Kidney (tissue), 13 donors: ENCODE measurements at regions not wholly inside any gene's neighbourhood (a gene's known extent, or its start where the extent isn't known, plus 50 kb on each side); places are given as distances from the start of the nearest gene placed in this dataset.

Source experiments
- DNase-seq, 5 donors: peaks; one replicate each; pipeline ENCODE4 v3.0.0-alpha.2; 2013 to 2020
- FAIRE-seq: peaks from 2 replicates; lab custom pipeline; 2012; peaks lifted over from hg19 to GRCh38; lab: Jason Lieb, UNC
- H3K27ac ChIP-seq, 2 donors: one replicate each; pipeline ENCODE4 v1.7.0; 2013; ENCODE audit warnings: low read depth in 2 of 2, low read length in 2 of 2, inconsistent platforms in 1 of 2
- H3K27me3 ChIP-seq: one replicate; pipeline ENCODE4 v1.7.1; 2013; ENCODE audit warnings: low read length, inconsistent platforms; ENCODE audit not compliant: control insufficient read depth, insufficient read depth
- H3K36me3 ChIP-seq, 3 donors: one replicate each; pipeline versions ENCODE4 v1.7.0 to v1.7.1; 2013; ENCODE audit warnings: low read length in 3 of 3, control low read depth in 1 of 3, inconsistent platforms in 1 of 3; ENCODE audit not compliant: insufficient read depth in 3 of 3, control insufficient read depth in 2 of 3
- H3K4me1 ChIP-seq, 3 donors: one replicate each; pipeline versions ENCODE4 v1.7.0 to v1.7.1; 2013; ENCODE audit warnings: low read length in 3 of 3, inconsistent platforms in 1 of 3, low read depth in 1 of 3; ENCODE audit not compliant: control insufficient read depth in 2 of 3, insufficient read depth in 2 of 3
- H3K4me3 ChIP-seq, 3 donors: one replicate each; pipeline versions ENCODE4 v1.7.0 to v1.8.1; 2013; ENCODE audit warnings: low read length in 3 of 3, control low read depth in 1 of 3, inconsistent platforms in 1 of 3
- H3K9ac ChIP-seq, 3 donors: one replicate each; pipeline versions ENCODE4 v1.7.0 to v1.7.1; 2013; ENCODE audit warnings: low read length in 3 of 3, control low read depth in 1 of 3, inconsistent platforms in 1 of 3
- H3K9me3 ChIP-seq, 3 donors: one replicate each; pipeline versions ENCODE4 v1.7.0 to v1.7.1; 2013; ENCODE audit warnings: low read length in 3 of 3, control low read depth in 1 of 3, inconsistent platforms in 1 of 3; ENCODE audit not compliant: control insufficient read depth in 2 of 3, insufficient read depth in 1 of 3
- intact Hi-C: fragments of 100-400 bp; cut with DNase I; formaldehyde crosslinking; loops from one replicate; pipeline ENCODE4 v1.11.1; 2022
- TF ChIP-seq, protein P1 (sequence below): IDR thresholded peaks from 3 replicates; pipeline ENCODE4 v1.5.1; 2012; ENCODE audit warnings: mild to moderate bottlenecking, moderate library complexity, borderline replicate concordance; ENCODE audit not compliant: insufficient read depth; ENCODE audit errors: extremely low read depth
- donor health status: control.
- donor health status: control.
- donor health status: control.
- donor health status: control.
- donor health status: control.
- donor health status: DM: yes; HTN: yes; CAD: no.
- donor health status: Normal renal cell carcinoma (clear cell type).

DNA sequence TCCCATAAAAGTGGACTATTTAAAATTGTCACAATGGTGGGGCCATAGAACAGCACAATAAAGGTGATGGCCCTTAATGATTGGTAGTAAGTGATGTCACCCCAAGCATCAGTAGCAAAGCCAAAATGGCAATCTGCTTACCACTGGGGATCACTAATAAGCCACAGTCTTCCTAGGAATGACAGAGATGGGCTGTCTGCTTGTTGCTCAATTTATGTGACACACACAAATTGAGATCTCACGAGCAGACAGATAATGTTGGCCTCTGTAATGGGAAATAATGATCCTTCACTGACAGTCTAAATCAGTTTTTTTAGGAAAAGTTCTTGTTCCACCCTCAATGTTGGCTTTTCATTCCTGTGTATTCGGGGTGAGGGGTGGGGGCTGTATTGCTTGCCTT, 515.1 kb downstream of the BRD1 start:
- intact Hi-C loops, result no loop called here
- no peak overlapping the region for H3K9ac ChIP-seq
- DNase-seq (no peak), FAIRE-seq (no peak)
- H3K9me3 ChIP-seq, result no peaks in the 10 kb centered on the region
- no peaks in the 10 kb centered on the region for H3K4me1 ChIP-seq
- no peaks in the 10 kb centered on the region for H3K27me3 ChIP-seq
- no peak overlapping the region for H3K4me3 ChIP-seq
- no peak overlapping the region for H3K27ac ChIP-seq
- TF ChIP-seq, protein P1, sequence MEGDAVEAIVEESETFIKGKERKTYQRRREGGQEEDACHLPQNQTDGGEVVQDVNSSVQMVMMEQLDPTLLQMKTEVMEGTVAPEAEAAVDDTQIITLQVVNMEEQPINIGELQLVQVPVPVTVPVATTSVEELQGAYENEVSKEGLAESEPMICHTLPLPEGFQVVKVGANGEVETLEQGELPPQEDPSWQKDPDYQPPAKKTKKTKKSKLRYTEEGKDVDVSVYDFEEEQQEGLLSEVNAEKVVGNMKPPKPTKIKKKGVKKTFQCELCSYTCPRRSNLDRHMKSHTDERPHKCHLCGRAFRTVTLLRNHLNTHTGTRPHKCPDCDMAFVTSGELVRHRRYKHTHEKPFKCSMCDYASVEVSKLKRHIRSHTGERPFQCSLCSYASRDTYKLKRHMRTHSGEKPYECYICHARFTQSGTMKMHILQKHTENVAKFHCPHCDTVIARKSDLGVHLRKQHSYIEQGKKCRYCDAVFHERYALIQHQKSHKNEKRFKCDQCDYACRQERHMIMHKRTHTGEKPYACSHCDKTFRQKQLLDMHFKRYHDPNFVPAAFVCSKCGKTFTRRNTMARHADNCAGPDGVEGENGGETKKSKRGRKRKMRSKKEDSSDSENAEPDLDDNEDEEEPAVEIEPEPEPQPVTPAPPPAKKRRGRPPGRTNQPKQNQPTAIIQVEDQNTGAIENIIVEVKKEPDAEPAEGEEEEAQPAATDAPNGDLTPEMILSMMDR, result no peak
- H3K36me3 ChIP-seq, result no peaks in the 10 kb centered on the region

DNA sequence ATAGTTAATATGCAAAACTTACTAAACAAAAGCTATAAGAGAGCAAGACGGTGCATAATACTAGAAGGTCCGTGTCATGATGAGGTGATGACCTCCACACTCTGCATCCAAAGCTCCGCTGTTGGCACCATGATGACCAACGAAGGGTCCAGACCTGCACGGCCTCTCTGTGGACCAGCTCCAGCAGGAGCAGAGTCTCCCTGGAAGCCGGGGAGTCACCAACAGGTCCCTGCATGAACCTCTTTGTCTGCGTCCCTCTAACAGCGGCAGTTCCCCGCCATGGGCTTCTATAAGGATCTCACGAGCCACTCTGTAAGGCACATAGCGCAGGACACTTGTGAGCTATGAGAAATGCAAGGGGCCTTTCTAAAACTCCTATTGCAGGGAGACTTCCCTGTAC, 517.3 kb downstream of the BRD1 start:
- DNase-seq (peak in 2 of 5 donors; percentile 3 to 51), FAIRE-seq (no peak)
- Histone ChIP-seq H3K4me1 (no peaks in the 10 kb centered on the region), H3K27me3 (no peaks in the 10 kb centered on the region), H3K4me3 (no peak overlapping the region), H3K9ac (no peak overlapping the region), H3K36me3 (no peaks in the 10 kb centered on the region), H3K9me3 (no peaks in the 10 kb centered on the region), H3K27ac (no peak overlapping the region)
- intact Hi-C loops, result no loop called here
- TF ChIP-seq, protein P1, result no peak

DNA sequence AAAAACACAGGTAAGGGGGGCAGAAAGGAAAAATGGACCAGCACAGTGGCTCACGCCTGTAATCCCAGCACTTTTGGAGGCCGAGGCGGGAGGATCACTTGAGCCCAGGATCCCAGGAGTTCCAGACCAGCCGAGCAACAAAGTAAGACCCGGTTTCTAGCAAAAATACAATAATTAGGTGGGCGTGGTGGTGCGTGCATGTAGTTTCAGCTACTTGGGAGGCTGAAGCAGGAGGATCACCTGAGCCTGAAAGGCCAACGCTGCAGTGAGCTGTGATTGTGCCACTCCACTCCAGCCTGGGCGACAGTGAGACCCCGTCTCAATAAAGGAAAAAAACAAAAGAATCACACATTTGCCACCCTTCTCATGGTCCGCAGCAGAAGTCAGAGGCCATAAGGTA, 519.4 kb downstream of the BRD1 start:
- FAIRE-seq (no peak), DNase-seq (no peak)
- Histone ChIP-seq H3K27me3 (no peaks in the 10 kb centered on the region), H3K4me1 (no peaks in the 10 kb centered on the region), H3K27ac (no peak overlapping the region), H3K9ac (no peak overlapping the region), H3K36me3 (no peaks in the 10 kb centered on the region), H3K4me3 (no peak overlapping the region), H3K9me3 (no peaks in the 10 kb centered on the region)
- TF ChIP-seq, protein P1, result no peak
- intact Hi-C loops, result no loop called here

DNA sequence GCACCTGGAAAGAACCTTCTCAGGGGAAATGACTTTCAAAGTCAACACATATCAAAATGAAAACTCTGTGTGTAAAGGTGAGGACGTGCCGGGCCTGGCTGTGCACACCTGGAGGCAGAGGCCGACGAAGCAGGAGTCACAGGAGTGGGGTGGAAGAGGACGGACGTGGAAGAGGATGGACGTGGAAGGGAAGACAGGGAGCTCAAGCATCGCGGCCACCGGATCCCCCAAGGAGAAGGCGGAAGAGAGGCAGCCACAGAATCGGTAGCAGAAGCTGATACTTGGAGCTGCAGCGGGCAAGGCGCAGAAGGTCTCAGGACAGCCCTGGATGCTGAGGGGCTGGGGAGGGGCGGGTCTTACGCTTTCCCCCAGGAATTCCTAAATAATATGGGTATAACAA, 519.8 kb downstream of the BRD1 start:
- intact Hi-C loops, result no loop called here
- no peak for FAIRE-seq
- no peak overlapping the region for H3K4me3 ChIP-seq
- H3K9ac ChIP-seq, result no peak overlapping the region
- H3K36me3 ChIP-seq, result no peaks in the 10 kb centered on the region
- H3K27me3 ChIP-seq, result no peaks in the 10 kb centered on the region
- H3K27ac ChIP-seq, result no peak overlapping the region
- H3K4me1 ChIP-seq, result no peaks in the 10 kb centered on the region
- TF ChIP-seq, protein P1, result no peak
- H3K9me3 ChIP-seq, result no peaks in the 10 kb centered on the region
- peak in 1 of 5 donors; percentile 39 for DNase-seq
